ENCODE measurements at regions not wholly inside any gene's neighbourhood (a gene's known extent, or its start where the extent isn't known, plus 50 kb on each side); places are given as distances from the start of the nearest gene placed in this dataset.

- TF ChIP-seq CTCF (IDR thresholded peaks at IDR 0.05) (no peak), POLR2A (IDR thresholded peaks at IDR 0.05) (no peak), POLR2AphosphoS5 (IDR thresholded peaks at IDR 0.05) (no peak), EP300 (IDR thresholded peaks at IDR 0.05) (no peak)
Measured at GRCh38 chr4:26178854-26179253, 142.0 kb upstream of the RBPJ start.
